ENCODE measurements at regions not wholly inside any gene's neighbourhood (a gene's known extent, or its start where the extent isn't known, plus 50 kb on each side); places are given as distances from the start of the nearest gene placed in this dataset.

GRCh38 chr9:78448960-78449673 is 152.2 kb downstream of the PSAT1 start:
- Mint-ChIP-seq H3K9me3 (ENCODE audit: unreplicated experiment) (no peaks in the 10 kb centered on the region), H3K4me3 (ENCODE audit: unreplicated experiment) (no peak overlapping the region), H3K36me3 (ENCODE audit: low read depth, unreplicated experiment) (peaks cover 6% of the 10 kb centered on the region), H3K4me1 (ENCODE audit: unreplicated experiment) (peaks cover 11% of the 10 kb centered on the region), H3K27ac (ENCODE audit: unreplicated experiment) (no peak overlapping the region), H3K27me3 (ENCODE audit: unreplicated experiment) (peaks cover 2% of the 10 kb centered on the region)
- TF ChIP-seq CTCF (IDR thresholded peaks at IDR 0.05; ENCODE audit: unreplicated experiment) = no peak
- no peak for DNase-seq (ENCODE audit: low spot score)

DNA sequence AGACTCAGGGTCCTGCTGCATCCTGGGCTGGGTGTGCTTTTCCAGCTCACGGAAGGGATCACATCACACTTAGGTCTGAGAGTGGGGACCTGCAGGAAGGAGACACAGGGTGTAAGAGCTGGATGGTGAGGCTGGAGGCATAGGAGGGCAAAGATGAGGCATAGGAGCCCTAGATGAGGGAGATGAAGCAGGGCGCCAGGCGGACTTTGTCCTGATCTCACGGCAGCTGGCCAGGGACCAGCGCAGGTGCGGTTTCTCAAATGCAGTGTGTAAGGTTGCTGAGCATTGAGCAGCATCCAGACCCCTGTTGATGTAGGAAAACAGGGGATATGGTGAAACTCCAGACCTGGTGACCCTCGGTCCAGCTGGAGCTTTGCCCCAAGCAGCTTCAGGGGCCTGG is 156.5 kb downstream of the PSAT1 start:
- no peak overlapping the region for H3K4me3 Mint-ChIP-seq (ENCODE audit: unreplicated experiment)
- no peak for DNase-seq (ENCODE audit: low spot score)
- H3K27me3 Mint-ChIP-seq (ENCODE audit: unreplicated experiment) = peaks cover 2% of the 10 kb centered on the region
- TF ChIP-seq CTCF (IDR thresholded peaks at IDR 0.05; ENCODE audit: unreplicated experiment) = no peak
- H3K9me3 Mint-ChIP-seq (ENCODE audit: unreplicated experiment) = no peaks in the 10 kb centered on the region
- H3K4me1 Mint-ChIP-seq (ENCODE audit: unreplicated experiment) = peaks cover 6% of the 10 kb centered on the region
- H3K27ac Mint-ChIP-seq (ENCODE audit: unreplicated experiment) = no peak overlapping the region
- no peaks in the 10 kb centered on the region for H3K36me3 Mint-ChIP-seq (ENCODE audit: low read depth, unreplicated experiment)

- no peak for DNase-seq (ENCODE audit: low spot score)
- Mint-ChIP-seq H3K9me3 (ENCODE audit: unreplicated experiment) (no peaks in the 10 kb centered on the region), H3K4me3 (ENCODE audit: unreplicated experiment) (no peak overlapping the region), H3K27ac (ENCODE audit: unreplicated experiment) (no peak overlapping the region), H3K36me3 (ENCODE audit: low read depth, unreplicated experiment) (no peaks in the 10 kb centered on the region), H3K27me3 (ENCODE audit: unreplicated experiment) (peaks cover 1% of the 10 kb centered on the region), H3K4me1 (ENCODE audit: unreplicated experiment) (no peaks in the 10 kb centered on the region)
- no peak for TF ChIP-seq CTCF (IDR thresholded peaks at IDR 0.05; ENCODE audit: unreplicated experiment)
Measured at GRCh38 chr9:78462611-78463010, 165.7 kb downstream of the PSAT1 start.

GRCh38 chr9:78463750-78464149 is 166.8 kb downstream of the PSAT1 start:
- Mint-ChIP-seq H3K36me3 (ENCODE audit: low read depth, unreplicated experiment) (no peaks in the 10 kb centered on the region), H3K9me3 (ENCODE audit: unreplicated experiment) (no peaks in the 10 kb centered on the region), H3K27me3 (ENCODE audit: unreplicated experiment) (peaks cover 1% of the 10 kb centered on the region), H3K27ac (ENCODE audit: unreplicated experiment) (no peak overlapping the region), H3K4me1 (ENCODE audit: unreplicated experiment) (peaks cover 6% of the 10 kb centered on the region), H3K4me3 (ENCODE audit: unreplicated experiment) (no peak overlapping the region)
- no peak for TF ChIP-seq CTCF (IDR thresholded peaks at IDR 0.05; ENCODE audit: unreplicated experiment)
- no peak for DNase-seq (ENCODE audit: low spot score)

- TF ChIP-seq CTCF (IDR thresholded peaks at IDR 0.05; ENCODE audit: unreplicated experiment) = no peak
- no peak for DNase-seq (ENCODE audit: low spot score)
- H3K9me3 Mint-ChIP-seq (ENCODE audit: unreplicated experiment) = no peaks in the 10 kb centered on the region
- no peaks in the 10 kb centered on the region for H3K36me3 Mint-ChIP-seq (ENCODE audit: low read depth, unreplicated experiment)
- H3K27ac Mint-ChIP-seq (ENCODE audit: unreplicated experiment) = no peak overlapping the region
- no peaks in the 10 kb centered on the region for H3K27me3 Mint-ChIP-seq (ENCODE audit: unreplicated experiment)
- no peak overlapping the region for H3K4me3 Mint-ChIP-seq (ENCODE audit: unreplicated experiment)
- peaks cover 13% of the 10 kb centered on the region for H3K4me1 Mint-ChIP-seq (ENCODE audit: unreplicated experiment)
Measured at GRCh38 chr9:78468231-78468630, 171.3 kb downstream of the PSAT1 start.
